ENCODE measurements at regions not wholly inside any gene's neighbourhood (a gene's known extent, or its start where the extent isn't known, plus 50 kb on each side); places are given as distances from the start of the nearest gene placed in this dataset.
A peak's percentile ranks its signal among the peaks of the same experiment; 100 is the strongest.

- Histone ChIP-seq H3K4me3 (no peak overlapping the region), H3K27ac (peak overlapping the region; percentile 44), H3K27me3 (no peaks in the 10 kb centered on the region), H3K4me1 (no peaks in the 10 kb centered on the region), H3K36me3 (no peaks in the 10 kb centered on the region), H3K9me3 (no peaks in the 10 kb centered on the region)
- DNase-seq (ENCODE audit: extremely low spot score in 2 of 2) = no peak
- TF ChIP-seq POLR2AphosphoS5 (IDR thresholded peaks at IDR 0.05; ENCODE audit: insufficient read depth in 1 of 2, low read depth in 1 of 2) = no peak
- TF ChIP-seq POLR2A (IDR thresholded peaks at IDR 0.05) = no peak
- TF ChIP-seq, protein P1, sequence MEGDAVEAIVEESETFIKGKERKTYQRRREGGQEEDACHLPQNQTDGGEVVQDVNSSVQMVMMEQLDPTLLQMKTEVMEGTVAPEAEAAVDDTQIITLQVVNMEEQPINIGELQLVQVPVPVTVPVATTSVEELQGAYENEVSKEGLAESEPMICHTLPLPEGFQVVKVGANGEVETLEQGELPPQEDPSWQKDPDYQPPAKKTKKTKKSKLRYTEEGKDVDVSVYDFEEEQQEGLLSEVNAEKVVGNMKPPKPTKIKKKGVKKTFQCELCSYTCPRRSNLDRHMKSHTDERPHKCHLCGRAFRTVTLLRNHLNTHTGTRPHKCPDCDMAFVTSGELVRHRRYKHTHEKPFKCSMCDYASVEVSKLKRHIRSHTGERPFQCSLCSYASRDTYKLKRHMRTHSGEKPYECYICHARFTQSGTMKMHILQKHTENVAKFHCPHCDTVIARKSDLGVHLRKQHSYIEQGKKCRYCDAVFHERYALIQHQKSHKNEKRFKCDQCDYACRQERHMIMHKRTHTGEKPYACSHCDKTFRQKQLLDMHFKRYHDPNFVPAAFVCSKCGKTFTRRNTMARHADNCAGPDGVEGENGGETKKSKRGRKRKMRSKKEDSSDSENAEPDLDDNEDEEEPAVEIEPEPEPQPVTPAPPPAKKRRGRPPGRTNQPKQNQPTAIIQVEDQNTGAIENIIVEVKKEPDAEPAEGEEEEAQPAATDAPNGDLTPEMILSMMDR (IDR thresholded peaks at IDR 0.05) = no peak
- intact Hi-C loops (cut with DNase I) = no loop called here
Measured at GRCh38 chr12:76236640-76237039, 111.6 kb downstream of the BBS10 start.

GRCh38 chr12:76234741-76235140 lies 113.5 kb downstream of the BBS10 start:
- Histone ChIP-seq H3K36me3 (no peaks in the 10 kb centered on the region), H3K4me1 (no peaks in the 10 kb centered on the region), H3K27me3 (no peaks in the 10 kb centered on the region), H3K9me3 (no peaks in the 10 kb centered on the region), H3K4me3 (no peak overlapping the region), H3K27ac (no peak overlapping the region)
- no peak for DNase-seq (ENCODE audit: extremely low spot score in 2 of 2)
- TF ChIP-seq POLR2AphosphoS5 (IDR thresholded peaks at IDR 0.05; ENCODE audit: insufficient read depth in 1 of 2, low read depth in 1 of 2) = no peak
- TF ChIP-seq POLR2A (IDR thresholded peaks at IDR 0.05) = no peak
- TF ChIP-seq, protein P1 (IDR thresholded peaks at IDR 0.05) = no peak
- intact Hi-C loops (cut with DNase I) = no loop called here

- Histone ChIP-seq H3K27ac (no peak overlapping the region), H3K36me3 (no peaks in the 10 kb centered on the region), H3K9me3 (no peaks in the 10 kb centered on the region), H3K27me3 (no peaks in the 10 kb centered on the region), H3K4me1 (no peaks in the 10 kb centered on the region), H3K4me3 (no peak overlapping the region)
- DNase-seq (ENCODE audit: extremely low spot score in 2 of 2) = no peak
- no peak for TF ChIP-seq POLR2AphosphoS5 (IDR thresholded peaks at IDR 0.05; ENCODE audit: insufficient read depth in 1 of 2, low read depth in 1 of 2)
- TF ChIP-seq, protein P1 (IDR thresholded peaks at IDR 0.05) = no peak
- TF ChIP-seq POLR2A (IDR thresholded peaks at IDR 0.05) = no peak
- intact Hi-C loops (cut with DNase I) = no loop called here
Measured at GRCh38 chr12:76232013-76232412, 116.2 kb downstream of the BBS10 start.

DNA sequence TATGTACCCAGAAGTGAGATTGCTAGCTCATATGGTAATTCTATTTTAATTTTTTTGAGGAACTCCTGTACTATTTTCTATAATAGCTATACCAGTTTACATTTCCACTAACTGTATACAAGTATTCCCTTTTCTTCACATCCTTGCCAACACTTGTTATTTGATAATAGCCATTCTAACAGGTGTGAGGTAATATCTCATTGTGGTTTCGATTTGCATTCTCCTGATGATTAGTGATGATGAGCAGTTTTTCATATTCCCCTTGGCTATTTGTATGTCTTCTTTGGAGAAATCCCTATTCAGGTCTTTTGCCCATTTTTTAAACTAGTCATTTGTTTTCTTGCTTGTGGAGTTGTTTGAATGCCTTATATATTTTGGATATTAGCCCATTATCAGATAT lies 121.3 kb downstream of the BBS10 start:
- no peak for DNase-seq (ENCODE audit: extremely low spot score in 2 of 2)

GRCh38 chr12:76226397-76226796 lies 121.8 kb downstream of the BBS10 start:
- no peak for DNase-seq (ENCODE audit: extremely low spot score in 2 of 2)
- no peaks in the 10 kb centered on the region for H3K4me1 ChIP-seq
- no peaks in the 10 kb centered on the region for H3K27me3 ChIP-seq
- intact Hi-C loops (cut with DNase I) = no loop called here
- no peak overlapping the region for H3K4me3 ChIP-seq
- H3K27ac ChIP-seq = no peak overlapping the region
- H3K9me3 ChIP-seq = no peaks in the 10 kb centered on the region
- TF ChIP-seq POLR2A (IDR thresholded peaks at IDR 0.05) (no peak), POLR2AphosphoS5 (IDR thresholded peaks at IDR 0.05; ENCODE audit: insufficient read depth in 1 of 2, low read depth in 1 of 2) (no peak)
- TF ChIP-seq, protein P1 (IDR thresholded peaks at IDR 0.05) = no peak
- no peaks in the 10 kb centered on the region for H3K36me3 ChIP-seq

More for the DNA sequence above, 121.3 kb downstream of the BBS10 start:
- TF ChIP-seq POLR2A (IDR thresholded peaks at IDR 0.05) = no peak
- TF ChIP-seq, protein P1 (IDR thresholded peaks at IDR 0.05) = no peak
- TF ChIP-seq POLR2AphosphoS5 (IDR thresholded peaks at IDR 0.05; ENCODE audit: insufficient read depth in 1 of 2, low read depth in 1 of 2) = no peak
- Histone ChIP-seq H3K4me1 (no peaks in the 10 kb centered on the region), H3K4me3 (no peak overlapping the region), H3K36me3 (no peaks in the 10 kb centered on the region), H3K27ac (no peak overlapping the region), H3K9me3 (no peaks in the 10 kb centered on the region), H3K27me3 (no peaks in the 10 kb centered on the region)
- intact Hi-C loops (cut with DNase I) = no loop called here

Measured in vagina (tissue), 2 donors.